DND-41 (cell line): ENCODE measurements at regions not wholly inside any gene's neighbourhood (a gene's known extent, or its start where the extent isn't known, plus 50 kb on each side); places are given as distances from the start of the nearest gene placed in this dataset.

ENCODE experiments used
- ATAC-seq: fragments of 200-7000 bp; cut with Tn5 transposase; 3 replicates; pipeline ENCODE4 v1.9.1; 2021; ENCODE audit warnings: low read depth; ENCODE audit not compliant: insufficient read depth
- DNase-seq: peaks from one replicate; pipeline ENCODE4 v3.0.0-alpha.2; 2020
- H2AFZ ChIP-seq: 2 replicates; pipeline ENCODE4 v1.6.0; 2012; ENCODE audit warnings: low read depth, low read length
- H3K27ac ChIP-seq: 2 replicates; pipeline ENCODE4 v1.5.1; 2012; ENCODE audit warnings: low read length, inconsistent platforms
- H3K27me3 ChIP-seq: fragments of 200-600 bp; sonication (generic); 2 replicates; pipeline ENCODE4 v1.6.0; 2012; ENCODE audit warnings: low read length, mild to moderate bottlenecking, inconsistent platforms; ENCODE audit not compliant: insufficient read depth, poor library complexity
- H3K36me3 ChIP-seq: 2 replicates; pipeline ENCODE4 v1.5.1; 2012; ENCODE audit warnings: low read length, inconsistent platforms; ENCODE audit not compliant: insufficient read depth
- H3K4me1 ChIP-seq: 2 replicates; pipeline ENCODE4 v1.5.1; 2012; ENCODE audit warnings: mild to moderate bottlenecking, low read length; ENCODE audit not compliant: insufficient read depth
- H3K4me2 ChIP-seq: 2 replicates; pipeline ENCODE4 v1.6.0; 2012; ENCODE audit warnings: mild to moderate bottlenecking, moderate library complexity, low read length, inconsistent platforms; ENCODE audit not compliant: insufficient read depth
- H3K4me3 ChIP-seq, 2 experiments: fragments of 200-600 bp in 1 of 2; shearing (Covaris generic) in 1 of 2; 2 replicates each; pipeline ENCODE4 v1.5.1; 2012 to 2016; ENCODE audit warnings: inconsistent platforms in 2 of 2, low read length in 2 of 2, mild to moderate bottlenecking in 2 of 2, low read depth in 1 of 2, moderate library complexity in 1 of 2
- H3K79me2 ChIP-seq: 2 replicates; pipeline ENCODE4 v1.6.0; 2012; ENCODE audit warnings: low read length, inconsistent platforms; ENCODE audit not compliant: insufficient read depth
- H3K9ac ChIP-seq: 2 replicates; pipeline ENCODE4 v1.6.0; 2012; ENCODE audit warnings: low read depth, mild to moderate bottlenecking, inconsistent platforms, low read length, moderate library complexity
- H3K9me3 ChIP-seq: 2 replicates; pipeline ENCODE4 v1.5.1; 2012; ENCODE audit warnings: low read length, moderate library complexity, mild to moderate bottlenecking, inconsistent platforms; ENCODE audit not compliant: insufficient read depth, severe bottlenecking
- H4K20me1 ChIP-seq: 2 replicates; pipeline ENCODE4 v1.6.0; 2012; ENCODE audit warnings: low read length; ENCODE audit not compliant: insufficient read depth
- CTCF ChIP-seq: IDR thresholded peaks from 2 replicates; pipeline ENCODE4 v1.5.1; 2012; ENCODE audit warnings: borderline replicate concordance, low read length, moderate library complexity, mild to moderate bottlenecking; ENCODE audit not compliant: poor library complexity, severe bottlenecking; ENCODE audit errors: extremely low read depth
- EZH2 ChIP-seq: IDR thresholded peaks from 3 replicates; pipeline ENCODE4 v1.6.1; 2012; ENCODE audit warnings: borderline replicate concordance, low read depth, mild to moderate bottlenecking, moderate library complexity, low read length, inconsistent platforms; ENCODE audit not compliant: severe bottlenecking

GRCh38 chr2:133955169-133955568 lies 298.7 kb upstream of the MGAT5 start:
- Histone ChIP-seq H3K4me1 (peaks cover 4% of the 10 kb centered on the region; the same call in 1 of the 2 replicates), H3K4me2 (no peak overlapping the region), H3K27ac (no peak overlapping the region), H3K4me3 (no peak overlapping the region), H3K9ac (no peak overlapping the region), H2AFZ (no peak overlapping the region), H3K9me3 (no peaks in the 10 kb centered on the region), H4K20me1 (no peaks in the 10 kb centered on the region), H3K79me2 (no peaks in the 10 kb centered on the region), H3K27me3 (no peaks in the 10 kb centered on the region), H3K36me3 (no peaks in the 10 kb centered on the region)
- DNase-seq (no peak), ATAC-seq (no peak)
- TF ChIP-seq CTCF, result no peak
- no peak for TF ChIP-seq EZH2

- Histone ChIP-seq H3K79me2 (no peaks in the 10 kb centered on the region), H3K27ac (no peak overlapping the region), H2AFZ (no peak overlapping the region), H3K4me2 (no peak overlapping the region), H3K9ac (no peak overlapping the region), H3K4me3 (no peak overlapping the region), H3K4me1 (peaks cover 17% of the 10 kb centered on the region), H3K36me3 (no peaks in the 10 kb centered on the region), H4K20me1 (no peaks in the 10 kb centered on the region), H3K9me3 (no peaks in the 10 kb centered on the region), H3K27me3 (no peaks in the 10 kb centered on the region)
- ATAC-seq (no peak), DNase-seq (no peak)
- TF ChIP-seq EZH2 (no peak), CTCF (no peak)
These were observed 297.4 kb upstream of the MGAT5 start for GRCh38 chr2:133956434-133956935.

GRCh38 chr2:133957724-133958480 lies 296.0 kb upstream of the MGAT5 start:
- DNase-seq (no peak), ATAC-seq (no peak)
- Histone ChIP-seq H3K4me2 (no peak overlapping the region), H3K4me1 (peaks cover 18% of the 10 kb centered on the region), H3K27ac (no peak overlapping the region), H3K9ac (no peak overlapping the region), H3K27me3 (no peaks in the 10 kb centered on the region), H4K20me1 (no peaks in the 10 kb centered on the region), H3K4me3 (no peak overlapping the region), H3K36me3 (no peaks in the 10 kb centered on the region), H3K9me3 (no peaks in the 10 kb centered on the region), H2AFZ (no peak overlapping the region), H3K79me2 (no peaks in the 10 kb centered on the region)
- no peak for TF ChIP-seq CTCF
- no peak for TF ChIP-seq EZH2
